MM.1S (cell line): ENCODE measurements at regions not wholly inside any gene's neighbourhood (a gene's known extent, or its start where the extent isn't known, plus 50 kb on each side); places are given as distances from the start of the nearest gene placed in this dataset.

ENCODE experiments used
- DNase-seq: peaks from one replicate; pipeline ENCODE4 v3.0.0-alpha.2; 2015
- H2AFZ ChIP-seq: fragments of 300-600 bp; sonication (generic); 2 replicates; pipeline ENCODE4 v1.6.0; 2016; ENCODE audit warnings: antibody characterized with exemption, low read length
- H3F3A ChIP-seq: fragments of 300-600 bp; sonication (generic); 2 replicates; pipeline ENCODE4 v1.6.1; 2016; ENCODE audit warnings: mild to moderate bottlenecking, antibody characterized with exemption, low read length, moderate library complexity, mixed read lengths; ENCODE audit not compliant: insufficient read depth
- H3K27ac ChIP-seq: fragments of 300-600 bp; sonication (generic); 2 replicates; pipeline ENCODE4 v1.5.1; 2016; ENCODE audit warnings: mild to moderate bottlenecking, low read length
- H3K27me3 ChIP-seq: fragments of 300-600 bp; sonication (generic); replicated peaks from 2 replicates; pipeline ENCODE4 v1.6.0; 2016; ENCODE audit warnings: low read length; ENCODE audit not compliant: insufficient read depth
- H3K36me3 ChIP-seq: fragments of 300-600 bp; sonication (generic); replicated peaks from 2 replicates; pipeline ENCODE4 v1.6.1; 2016; ENCODE audit warnings: mild to moderate bottlenecking, low read length, mixed read lengths; ENCODE audit not compliant: insufficient read depth
- H3K4me1 ChIP-seq: fragments of 300-600 bp; sonication (generic); 2 replicates; pipeline ENCODE4 v1.6.1; 2016; ENCODE audit warnings: low read length, mixed read lengths
- H3K4me2 ChIP-seq: fragments of 300-600 bp; sonication (generic); 2 replicates; pipeline ENCODE4 v1.6.0; 2016; ENCODE audit warnings: low read depth, low read length
- H3K4me3 ChIP-seq: fragments of 300-600 bp; sonication (generic); 2 replicates; pipeline ENCODE4 v1.5.1; 2016; ENCODE audit warnings: low read length, mixed read lengths
- H3K79me2 ChIP-seq: fragments of 300-600 bp; sonication (generic); 2 replicates; pipeline ENCODE4 v1.6.1; 2016; ENCODE audit warnings: mixed run types, low read length, mixed read lengths
- H3K9ac ChIP-seq: fragments of 300-600 bp; sonication (generic); 2 replicates; pipeline ENCODE4 v1.6.1; 2016; ENCODE audit warnings: low read length, mixed read lengths
- H3K9me2 ChIP-seq: fragments of 300-600 bp; sonication (generic); replicated peaks from 2 replicates; pipeline ENCODE4 v1.6.1; 2016; ENCODE audit warnings: mild to moderate bottlenecking, low read length, mixed read lengths; ENCODE audit not compliant: insufficient read depth
- H3K9me3 ChIP-seq: fragments of 300-600 bp; sonication (generic); replicated peaks from 2 replicates; pipeline ENCODE4 v1.6.1; 2016; ENCODE audit warnings: mild to moderate bottlenecking, low read length, mixed read lengths; ENCODE audit not compliant: insufficient read depth
- H4K20me1 ChIP-seq: fragments of 300-600 bp; sonication (generic); 2 replicates; pipeline ENCODE4 v1.6.1; 2016; ENCODE audit warnings: mild to moderate bottlenecking, low read length, moderate library complexity, mixed read lengths; ENCODE audit not compliant: insufficient read depth
- CTCF ChIP-seq: fragments of 300-600 bp; sonication (generic); IDR thresholded peaks from 2 replicates; pipeline ENCODE4 v1.5.1; 2016; ENCODE audit warnings: antibody characterized with exemption, low read length, mixed read lengths
- EZH2 ChIP-seq: fragments of 300-600 bp; sonication (generic); optimal IDR thresholded peaks from 2 replicates; pipeline ENCODE3; 2017; ENCODE audit warnings: low read depth, mild to moderate bottlenecking, antibody characterized with exemption, low read length, mixed read lengths
- EZH2phosphoT487 ChIP-seq: fragments of 300-600 bp; sonication (generic); IDR thresholded peaks from 2 replicates; pipeline ENCODE4 v1.6.1; 2018; ENCODE audit warnings: antibody characterized with exemption, low read length

GRCh38 chr3:80408030-80408721 lies 640.4 kb upstream of the ROBO1 start:
- Histone ChIP-seq H3K36me3 (no peaks in the 10 kb centered on the region), H3K9ac (no peak overlapping the region), H2AFZ (no peak overlapping the region), H3K27me3 (no peaks in the 10 kb centered on the region), H3K4me2 (no peak overlapping the region), H3F3A (no peaks in the 10 kb centered on the region), H3K9me3 (no peaks in the 10 kb centered on the region), H4K20me1 (no peaks in the 10 kb centered on the region), H3K4me1 (no peaks in the 10 kb centered on the region), H3K4me3 (no peak overlapping the region), H3K27ac (no peak overlapping the region), H3K9me2 (no peaks in the 10 kb centered on the region), H3K79me2 (no peaks in the 10 kb centered on the region)
- DNase-seq: no peak
- TF ChIP-seq EZH2 (no peak), EZH2phosphoT487 (no peak), CTCF (no peak)

GRCh38 chr3:80405618-80406017 lies 637.8 kb upstream of the ROBO1 start:
- Histone ChIP-seq H3F3A (no peaks in the 10 kb centered on the region), H3K79me2 (no peaks in the 10 kb centered on the region), H3K9ac (no peak overlapping the region), H3K36me3 (no peaks in the 10 kb centered on the region), H3K4me1 (no peaks in the 10 kb centered on the region), H3K9me2 (no peaks in the 10 kb centered on the region), H3K4me2 (no peak overlapping the region), H3K27me3 (no peaks in the 10 kb centered on the region), H3K9me3 (no peaks in the 10 kb centered on the region), H4K20me1 (no peaks in the 10 kb centered on the region), H3K27ac (no peak overlapping the region), H2AFZ (no peak overlapping the region), H3K4me3 (no peak overlapping the region)
- no peak for TF ChIP-seq EZH2phosphoT487
- no peak for TF ChIP-seq EZH2
- no peak for TF ChIP-seq CTCF
- DNase-seq: no peak

- no peaks in the 10 kb centered on the region for H3K36me3 ChIP-seq
- DNase-seq: no peak
- no peak overlapping the region for H3K4me2 ChIP-seq
- H4K20me1 ChIP-seq: no peaks in the 10 kb centered on the region
- no peaks in the 10 kb centered on the region for H3F3A ChIP-seq
- no peak overlapping the region for H2AFZ ChIP-seq
- H3K4me3 ChIP-seq: no peak overlapping the region
- no peak overlapping the region for H3K27ac ChIP-seq
- H3K27me3 ChIP-seq: no peaks in the 10 kb centered on the region
- H3K9me3 ChIP-seq: no peaks in the 10 kb centered on the region; the same call in 1 of the 2 replicates
- TF ChIP-seq EZH2phosphoT487 (no peak), EZH2 (no peak), CTCF (no peak)
- H3K4me1 ChIP-seq: no peaks in the 10 kb centered on the region; the same call in 1 of the 2 replicates
- H3K79me2 ChIP-seq: no peaks in the 10 kb centered on the region
- no peaks in the 10 kb centered on the region for H3K9me2 ChIP-seq
- no peak overlapping the region for H3K9ac ChIP-seq
Measured at GRCh38 chr3:80395023-80395422, 627.2 kb upstream of the ROBO1 start.
